ENCODE measurements at regions not wholly inside any gene's neighbourhood (a gene's known extent, or its start where the extent isn't known, plus 50 kb on each side); places are given as distances from the start of the nearest gene placed in this dataset.

- DNase-seq (ENCODE audit: low spot score in 2 of 2) (no peak), ATAC-seq (no peak)
- no peak overlapping the region for H3K4me3 Mint-ChIP-seq
- H3K9me3 Mint-ChIP-seq = peaks cover 16% of the 10 kb centered on the region
- H3K4me1 Mint-ChIP-seq = no peaks in the 10 kb centered on the region
- H3K36me3 Mint-ChIP-seq = no peaks in the 10 kb centered on the region
- no peak overlapping the region for H3K27ac Mint-ChIP-seq
Measured at GRCh38 chr5:24737163-24737562, 92.4 kb upstream of the CDH10 start.

GRCh38 chr5:24735284-24735683 lies 90.5 kb upstream of the CDH10 start:
- Mint-ChIP-seq H3K4me1 (no peaks in the 10 kb centered on the region), H3K9me3 (peaks cover 15% of the 10 kb centered on the region), H3K36me3 (no peaks in the 10 kb centered on the region), H3K27ac (no peak overlapping the region), H3K4me3 (no peak overlapping the region)
- ATAC-seq (no peak), DNase-seq (ENCODE audit: low spot score in 2 of 2) (no peak)

GRCh38 chr5:24732184-24732583 lies 87.4 kb upstream of the CDH10 start:
- ATAC-seq = no peak

DNA sequence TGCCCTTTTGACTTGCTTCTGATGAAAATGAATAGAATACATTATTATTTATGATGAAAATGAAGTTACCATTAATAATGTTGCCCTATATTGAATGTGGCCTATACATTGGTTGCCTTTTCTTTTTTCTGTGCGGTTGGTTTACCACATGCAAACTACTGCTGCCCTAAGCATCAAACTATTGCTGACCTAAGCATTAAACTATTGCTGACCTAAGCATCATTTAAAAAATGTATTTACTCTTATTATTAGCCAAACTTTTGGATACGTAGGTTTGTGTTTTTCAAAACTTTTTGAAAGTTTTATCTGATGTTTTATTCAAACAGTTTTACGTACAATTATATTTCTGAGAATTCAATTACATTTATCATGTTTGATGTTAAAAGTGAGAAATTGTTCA lies 76.0 kb upstream of the CDH10 start:
- ATAC-seq (no peak), DNase-seq (ENCODE audit: low spot score in 2 of 2) (no peak)
- no peaks in the 10 kb centered on the region for H3K4me1 Mint-ChIP-seq
- no peaks in the 10 kb centered on the region for H3K36me3 Mint-ChIP-seq
- no peak overlapping the region for H3K27ac Mint-ChIP-seq
- peaks cover 15% of the 10 kb centered on the region for H3K9me3 Mint-ChIP-seq
- no peak overlapping the region for H3K4me3 Mint-ChIP-seq

More at GRCh38 chr5:24732184-24732583, 87.4 kb upstream of the CDH10 start:
- no peak overlapping the region for H3K4me3 Mint-ChIP-seq
- DNase-seq (ENCODE audit: low spot score in 2 of 2) = no peak
- H3K9me3 Mint-ChIP-seq = peaks cover 24% of the 10 kb centered on the region
- no peaks in the 10 kb centered on the region for H3K4me1 Mint-ChIP-seq
- no peak overlapping the region for H3K27ac Mint-ChIP-seq
- no peaks in the 10 kb centered on the region for H3K36me3 Mint-ChIP-seq

DNA sequence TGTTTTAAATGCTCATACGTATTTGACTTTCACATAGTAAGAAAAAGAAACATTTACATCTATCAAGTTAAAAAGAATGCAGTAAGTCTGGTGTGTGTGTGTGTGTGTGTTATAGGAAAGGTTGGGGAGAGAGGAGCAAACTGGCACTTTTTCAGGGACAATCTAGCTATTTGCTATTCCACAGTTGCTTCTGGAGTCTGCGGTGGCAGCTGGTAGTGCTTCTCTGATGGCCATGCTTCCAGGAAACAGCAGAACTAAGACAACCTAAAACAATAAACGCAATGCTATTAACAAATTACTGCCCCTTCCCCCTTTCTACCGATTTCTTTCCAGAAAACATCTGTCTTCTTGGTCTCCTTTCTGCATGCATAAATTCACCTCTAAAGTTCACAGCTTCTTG lies 70.0 kb upstream of the CDH10 start:
- no peaks in the 10 kb centered on the region for H3K36me3 Mint-ChIP-seq
- peaks cover 9% of the 10 kb centered on the region for H3K9me3 Mint-ChIP-seq
- no peak overlapping the region for H3K4me3 Mint-ChIP-seq
- DNase-seq (ENCODE audit: low spot score in 2 of 2) = no peak
- no peaks in the 10 kb centered on the region for H3K4me1 Mint-ChIP-seq
- no peak for ATAC-seq
- no peak overlapping the region for H3K27ac Mint-ChIP-seq

- H3K9me3 Mint-ChIP-seq = peaks cover 5% of the 10 kb centered on the region
- no peak overlapping the region for H3K4me3 Mint-ChIP-seq
- ATAC-seq = no peak
- H3K27ac Mint-ChIP-seq = no peak overlapping the region
- no peaks in the 10 kb centered on the region for H3K36me3 Mint-ChIP-seq
- DNase-seq (ENCODE audit: low spot score in 2 of 2) = no peak
- H3K4me1 Mint-ChIP-seq = no peaks in the 10 kb centered on the region
Measured at GRCh38 chr5:24712947-24713346, 68.2 kb upstream of the CDH10 start.

DNA sequence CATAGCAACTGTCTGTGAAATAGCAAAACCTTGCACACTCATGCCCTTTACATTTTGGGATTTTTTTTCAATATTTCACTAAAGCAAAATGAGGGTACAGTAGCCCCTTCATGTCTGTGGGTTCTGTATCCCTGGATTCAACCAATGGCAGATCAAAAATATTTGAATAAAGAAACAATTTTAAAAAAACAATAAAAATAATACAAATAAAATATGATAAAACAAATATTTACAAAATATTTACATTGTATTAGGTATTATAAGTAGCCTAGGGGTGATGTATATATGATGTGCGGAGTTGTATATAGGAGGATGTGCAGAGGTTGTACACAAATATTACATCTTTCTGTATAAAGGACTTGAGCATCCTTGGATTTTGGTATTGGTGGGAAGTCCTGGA lies 67.3 kb upstream of the CDH10 start:
- Mint-ChIP-seq H3K36me3 (no peaks in the 10 kb centered on the region), H3K9me3 (peaks cover 5% of the 10 kb centered on the region), H3K4me1 (no peaks in the 10 kb centered on the region), H3K27ac (no peak overlapping the region), H3K4me3 (no peak overlapping the region)
- DNase-seq (ENCODE audit: low spot score in 2 of 2) (no peak), ATAC-seq (no peak)

DNA sequence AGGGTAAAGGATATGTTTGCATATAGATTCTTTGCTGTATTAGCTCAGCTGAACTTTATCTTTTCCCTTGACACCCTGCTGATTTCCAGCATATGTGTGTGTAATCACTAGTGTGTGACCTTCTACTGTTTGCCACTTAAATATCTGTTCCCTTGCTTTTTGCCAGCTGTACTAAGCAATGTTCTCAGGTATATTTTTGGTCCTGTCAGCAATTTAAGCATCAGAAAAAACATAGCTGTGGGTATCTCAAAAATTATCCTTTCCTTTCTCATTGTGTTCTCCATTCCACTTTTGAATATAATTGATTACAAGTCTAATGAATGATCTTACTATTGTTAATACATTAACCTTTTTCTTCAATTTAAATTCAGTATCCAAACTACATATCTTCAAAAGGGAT lies 59.2 kb upstream of the CDH10 start:
- H3K9me3 Mint-ChIP-seq = peaks cover 19% of the 10 kb centered on the region
- no peak overlapping the region for H3K4me3 Mint-ChIP-seq
- no peaks in the 10 kb centered on the region for H3K36me3 Mint-ChIP-seq
- ATAC-seq (no peak), DNase-seq (ENCODE audit: low spot score in 2 of 2) (no peak)
- no peaks in the 10 kb centered on the region for H3K4me1 Mint-ChIP-seq
- no peak overlapping the region for H3K27ac Mint-ChIP-seq

Measured in stimulated activated effector memory CD8-positive, alpha-beta T cell treated with anti-CD3 and anti-CD28 coated beads, Interleukin-12 subunit alpha, Interleukin-12 subunit beta, amount 100 ng/mL, for 72 hours (primary cell).